Glutamatergic neuron (in vitro differentiated cells): ENCODE measurements at regions not wholly inside any gene's neighbourhood (a gene's known extent, or its start where the extent isn't known, plus 50 kb on each side); places are given as distances from the start of the nearest gene placed in this dataset.

Experiments used
- DNase-seq: peaks from one replicate; pipeline ENCODE4 v3.0.0; 2022
- H3K27ac Mint-ChIP-seq: one replicate; pipeline ENCODE4 v1.8.0; 2020; ENCODE audit warnings: mild to moderate bottlenecking, mixed read lengths, inconsistent platforms; ENCODE audit not compliant: unreplicated experiment
- H3K27me3 Mint-ChIP-seq: one replicate; pipeline ENCODE4 v1.8.0; 2020; ENCODE audit warnings: mild to moderate bottlenecking, moderate library complexity, mixed read lengths, inconsistent platforms; ENCODE audit not compliant: unreplicated experiment
- H3K36me3 Mint-ChIP-seq: one replicate; pipeline ENCODE4 v1.8.0; 2020; ENCODE audit warnings: mild to moderate bottlenecking, mixed read lengths, inconsistent platforms; ENCODE audit not compliant: unreplicated experiment
- H3K4me1 Mint-ChIP-seq: one replicate; pipeline ENCODE4 v1.8.0; 2020; ENCODE audit warnings: mild to moderate bottlenecking, low read depth, mixed read lengths, inconsistent platforms; ENCODE audit not compliant: unreplicated experiment
- H3K4me3 Mint-ChIP-seq: one replicate; pipeline ENCODE4 v1.8.0; 2020; ENCODE audit warnings: mild to moderate bottlenecking, mixed read lengths, inconsistent platforms; ENCODE audit not compliant: unreplicated experiment
- H3K9me3 Mint-ChIP-seq: one replicate; pipeline ENCODE4 v1.8.0; 2020; ENCODE audit warnings: mild to moderate bottlenecking, moderate library complexity, mixed read lengths, inconsistent platforms; ENCODE audit not compliant: unreplicated experiment
- CTCF ChIP-seq: fragments of 200-600 bp; sonication (generic); IDR thresholded peaks from one replicate; pipeline ENCODE4 v1.5.0; 2021; ENCODE audit not compliant: partially characterized antibody, unreplicated experiment

GRCh38 chr6:49155316-49155715 is 307.7 kb downstream of the MMUT start:
- Mint-ChIP-seq H3K9me3 (no peaks in the 10 kb centered on the region), H3K4me1 (no peaks in the 10 kb centered on the region), H3K4me3 (no peak overlapping the region), H3K36me3 (no peaks in the 10 kb centered on the region), H3K27ac (no peak overlapping the region), H3K27me3 (no peaks in the 10 kb centered on the region)
- TF ChIP-seq CTCF: no peak
- DNase-seq: no peak

- DNase-seq: no peak
- H3K4me3 Mint-ChIP-seq: no peak overlapping the region
- peaks cover 2% of the 10 kb centered on the region for H3K9me3 Mint-ChIP-seq
- TF ChIP-seq CTCF: no peak
- no peak overlapping the region for H3K27ac Mint-ChIP-seq
- H3K4me1 Mint-ChIP-seq: no peaks in the 10 kb centered on the region
- H3K27me3 Mint-ChIP-seq: no peaks in the 10 kb centered on the region
- H3K36me3 Mint-ChIP-seq: no peaks in the 10 kb centered on the region
These were observed 311.1 kb downstream of the MMUT start for GRCh38 chr6:49151957-49152356.

- H3K4me3 Mint-ChIP-seq: no peak overlapping the region
- no peak for TF ChIP-seq CTCF
- DNase-seq: no peak
- no peak overlapping the region for H3K27ac Mint-ChIP-seq
- no peaks in the 10 kb centered on the region for H3K4me1 Mint-ChIP-seq
- no peaks in the 10 kb centered on the region for H3K36me3 Mint-ChIP-seq
- H3K27me3 Mint-ChIP-seq: no peaks in the 10 kb centered on the region
- H3K9me3 Mint-ChIP-seq: peaks cover 2% of the 10 kb centered on the region
These were observed 311.6 kb downstream of the MMUT start for GRCh38 chr6:49151461-49151860.

- Mint-ChIP-seq H3K36me3 (no peaks in the 10 kb centered on the region), H3K27ac (no peak overlapping the region), H3K4me1 (no peaks in the 10 kb centered on the region), H3K27me3 (no peaks in the 10 kb centered on the region), H3K4me3 (no peak overlapping the region), H3K9me3 (peaks cover 3% of the 10 kb centered on the region)
- DNase-seq: no peak
- no peak for TF ChIP-seq CTCF
These were observed 312.0 kb downstream of the MMUT start for GRCh38 chr6:49151033-49151432.

- Mint-ChIP-seq H3K36me3 (no peaks in the 10 kb centered on the region), H3K27ac (no peak overlapping the region), H3K9me3 (peaks cover 3% of the 10 kb centered on the region), H3K4me3 (no peak overlapping the region), H3K4me1 (no peaks in the 10 kb centered on the region), H3K27me3 (no peaks in the 10 kb centered on the region)
- no peak for DNase-seq
- TF ChIP-seq CTCF: no peak
These were observed 317.8 kb downstream of the MMUT start for GRCh38 chr6:49145280-49145679.
